GM21528 (cell line): ENCODE measurements at regions not wholly inside any gene's neighbourhood (a gene's known extent, or its start where the extent isn't known, plus 50 kb on each side); places are given as distances from the start of the nearest gene placed in this dataset.

Experiments used
- ATAC-seq: cut with Tn5 transposase; IDR thresholded peaks from one replicate; pipeline ENCODE4 v1.9.1; 2021; ENCODE audit warnings: mild to moderate bottlenecking, moderate library complexity; ENCODE audit not compliant: unreplicated experiment, low FRiP score

GRCh38 chr6:156538875-156539660, 238.1 kb upstream of the ARID1B start:
- no peak for ATAC-seq

DNA sequence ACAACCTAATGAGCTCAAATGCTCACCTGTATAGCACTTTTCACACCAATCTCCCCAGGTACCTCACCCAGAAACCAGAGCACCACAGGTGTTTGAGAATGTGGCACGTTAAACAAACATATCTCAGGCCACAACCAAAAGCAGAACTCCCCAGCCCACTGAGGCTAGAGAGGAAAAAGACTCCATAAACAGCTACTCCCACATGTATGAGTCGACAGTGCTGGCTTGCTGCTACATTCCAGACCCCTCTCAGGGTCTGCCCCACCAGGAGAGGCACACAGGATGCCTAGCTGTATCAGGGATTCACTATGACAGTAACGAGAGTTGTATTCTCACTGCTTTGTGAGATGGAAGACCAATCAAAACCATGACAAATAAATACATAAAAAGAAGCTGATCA, 242.6 kb upstream of the ARID1B start:
- ATAC-seq, result no peak

- no peak for ATAC-seq
These were observed 243.2 kb upstream of the ARID1B start for GRCh38 chr6:156533872-156534524.

DNA sequence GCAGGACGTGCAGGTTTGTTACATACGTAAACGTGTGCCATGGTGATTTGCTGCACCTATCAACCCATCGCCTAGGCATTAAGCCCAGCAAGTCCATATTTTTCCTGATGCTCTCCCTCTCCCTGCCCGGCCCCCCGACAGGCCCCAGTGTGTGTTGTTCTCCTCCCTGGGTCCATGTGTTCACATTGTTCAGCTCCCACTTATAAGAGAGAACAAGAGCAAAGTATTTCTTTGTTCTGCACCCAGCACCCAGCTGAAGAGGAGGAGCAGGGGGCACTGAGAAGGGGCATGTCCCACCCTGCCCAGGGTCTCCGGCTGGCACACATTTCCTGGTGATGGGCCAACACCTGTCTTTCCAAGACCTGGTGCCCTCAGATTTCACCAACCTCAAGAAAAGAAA, 251.1 kb upstream of the ARID1B start:
- no peak for ATAC-seq

DNA sequence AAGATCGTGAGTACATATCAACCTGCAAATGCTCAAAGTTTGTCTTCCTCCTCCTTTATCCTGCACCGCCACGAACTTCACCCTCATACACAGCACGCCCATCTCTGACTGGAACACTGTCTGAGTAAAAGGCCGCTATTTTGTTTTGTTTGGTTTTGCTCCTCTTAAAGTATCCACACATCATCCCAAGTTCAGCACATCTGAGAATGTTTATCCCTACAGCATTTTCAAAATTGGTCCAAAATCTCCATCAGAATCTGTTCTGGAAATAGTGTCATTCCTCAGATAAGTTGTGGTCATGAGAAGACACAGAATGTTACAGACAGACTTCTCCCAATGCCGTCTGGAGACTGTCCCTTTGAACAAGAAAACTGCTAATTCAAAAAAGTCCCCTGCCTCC, 251.6 kb upstream of the ARID1B start:
- ATAC-seq, result no peak

- no peak for ATAC-seq
These were observed 257.2 kb upstream of the ARID1B start for GRCh38 chr6:156519940-156520339.

- no peak for ATAC-seq
These were observed 260.1 kb upstream of the ARID1B start for GRCh38 chr6:156517088-156517487.

DNA sequence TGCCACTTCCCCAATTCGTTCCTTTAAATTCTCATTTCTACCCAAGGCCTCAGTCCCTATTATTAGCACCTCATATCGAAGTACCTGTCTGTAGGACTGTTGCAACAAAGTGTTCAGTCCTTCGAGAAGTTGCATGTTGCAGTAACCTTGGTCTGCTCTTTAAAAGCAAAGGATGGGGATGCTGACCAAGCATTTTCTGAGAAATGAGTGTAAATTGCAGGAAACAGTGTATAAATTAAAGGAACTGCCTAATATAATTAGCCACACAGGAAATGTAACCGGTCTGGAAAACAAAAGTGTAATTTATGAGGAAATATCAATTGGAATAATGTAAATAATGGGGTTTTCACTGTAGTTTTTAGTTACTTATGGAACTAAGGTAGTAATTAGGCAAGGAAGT, 261.9 kb upstream of the ARID1B start:
- no peak for ATAC-seq

- ATAC-seq, result no peak
These were observed 263.7 kb upstream of the ARID1B start for GRCh38 chr6:156513504-156513903.

DNA sequence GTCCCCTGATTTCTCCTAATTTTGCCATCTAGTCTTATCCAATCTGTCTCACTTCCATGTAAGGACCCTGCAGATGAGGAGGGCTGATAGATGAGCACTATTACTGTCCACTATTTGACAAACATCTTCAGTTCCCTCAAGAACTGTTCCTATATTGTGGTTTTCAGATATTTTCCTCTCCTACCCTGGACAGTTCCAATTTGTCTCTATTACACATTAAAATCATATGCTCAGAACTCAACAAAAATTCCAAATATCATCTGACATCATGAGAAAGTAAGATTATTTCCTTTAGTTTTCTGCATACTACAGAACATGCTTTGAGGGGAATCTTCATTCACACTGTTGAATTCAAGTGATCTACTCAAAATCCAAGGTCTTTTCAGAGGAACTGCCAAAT, 265.6 kb upstream of the ARID1B start:
- no peak for ATAC-seq

GRCh38 chr6:156511051-156511450, 266.1 kb upstream of the ARID1B start:
- no peak for ATAC-seq

- ATAC-seq, result no peak
These were observed 266.9 kb upstream of the ARID1B start for GRCh38 chr6:156510242-156510641.

- no peak for ATAC-seq
These were observed 267.7 kb upstream of the ARID1B start for GRCh38 chr6:156509496-156509895.

GRCh38 chr6:156508923-156509322, 268.3 kb upstream of the ARID1B start:
- no peak for ATAC-seq

DNA sequence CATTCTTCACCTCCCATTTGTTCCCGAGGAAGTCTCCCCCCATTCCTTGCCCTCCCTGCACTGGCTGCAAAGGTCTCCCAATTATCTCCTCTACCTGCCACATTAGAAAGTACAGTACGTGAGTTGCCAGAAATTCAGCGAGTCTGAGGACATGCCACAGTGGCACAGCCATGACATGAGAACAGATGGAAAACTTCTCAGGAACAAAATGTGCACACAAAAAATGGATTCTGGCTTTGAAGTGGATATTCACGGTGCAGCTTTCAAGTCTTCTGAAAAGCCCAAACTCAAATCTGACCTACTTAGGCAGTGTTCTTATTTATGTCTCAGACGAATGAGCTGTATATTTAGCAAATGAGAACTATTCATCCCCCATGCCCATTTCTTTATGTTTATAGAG, 269.1 kb upstream of the ARID1B start:
- ATAC-seq, result no peak

GRCh38 chr6:156507656-156508055, 269.5 kb upstream of the ARID1B start:
- no peak for ATAC-seq

DNA sequence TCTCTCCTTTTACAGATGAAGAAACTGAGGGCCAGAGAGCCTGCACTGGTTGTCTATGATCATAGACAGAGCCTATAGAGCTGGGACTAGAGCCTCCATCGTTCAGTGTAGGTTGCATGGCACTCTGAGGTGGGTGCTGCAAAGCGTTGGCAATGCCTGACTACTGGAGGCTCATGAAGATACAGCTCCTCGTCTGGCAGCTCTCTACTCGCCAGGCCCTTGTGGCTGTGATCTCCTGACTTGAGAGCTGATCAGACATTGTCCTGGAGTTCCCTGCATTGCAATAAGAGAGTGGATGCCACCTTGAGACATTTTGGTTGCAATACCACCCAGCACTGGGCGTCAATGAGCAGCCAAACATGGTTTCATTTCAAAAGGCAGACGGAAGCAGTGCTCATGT, 270.1 kb upstream of the ARID1B start:
- no peak for ATAC-seq

- ATAC-seq, result no peak
These were observed 274.1 kb upstream of the ARID1B start for GRCh38 chr6:156502969-156503504.

GRCh38 chr6:156497618-156498017, 279.6 kb upstream of the ARID1B start:
- no peak for ATAC-seq

GRCh38 chr6:156487877-156488276, 289.3 kb upstream of the ARID1B start:
- no peak for ATAC-seq

DNA sequence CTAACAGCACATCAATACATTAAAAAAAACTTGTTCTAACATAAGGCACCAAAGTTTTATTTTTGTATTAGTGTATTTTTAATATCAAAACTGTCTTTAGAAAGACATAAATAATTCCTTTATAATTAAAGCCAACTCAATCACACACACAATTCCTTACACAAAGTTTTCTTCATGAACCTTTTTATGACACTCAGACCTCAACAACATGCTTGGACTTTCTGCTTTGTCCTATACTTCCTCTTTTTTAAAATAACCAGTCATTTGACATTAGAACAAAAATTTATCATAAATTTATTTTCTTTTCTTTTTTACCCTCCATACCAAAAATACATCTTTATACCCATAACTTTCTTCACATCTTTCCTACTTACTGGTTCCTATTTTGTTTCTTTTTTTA, 292.0 kb upstream of the ARID1B start:
- ATAC-seq, result no peak
